GM12891 (cell line): ENCODE measurements at regions not wholly inside any gene's neighbourhood (a gene's known extent, or its start where the extent isn't known, plus 50 kb on each side); places are given as distances from the start of the nearest gene placed in this dataset.

Experiments used
- POLR2A ChIP-seq: IDR thresholded peaks from 2 replicates; pipeline ENCODE4 v1.6.1; 2011; ENCODE audit warnings: low read depth, low read length, control low read depth
- POLR2AphosphoS5 ChIP-seq: IDR thresholded peaks from 2 replicates; pipeline ENCODE4 v1.6.1; 2011; ENCODE audit warnings: low read depth, low read length, control low read depth

DNA sequence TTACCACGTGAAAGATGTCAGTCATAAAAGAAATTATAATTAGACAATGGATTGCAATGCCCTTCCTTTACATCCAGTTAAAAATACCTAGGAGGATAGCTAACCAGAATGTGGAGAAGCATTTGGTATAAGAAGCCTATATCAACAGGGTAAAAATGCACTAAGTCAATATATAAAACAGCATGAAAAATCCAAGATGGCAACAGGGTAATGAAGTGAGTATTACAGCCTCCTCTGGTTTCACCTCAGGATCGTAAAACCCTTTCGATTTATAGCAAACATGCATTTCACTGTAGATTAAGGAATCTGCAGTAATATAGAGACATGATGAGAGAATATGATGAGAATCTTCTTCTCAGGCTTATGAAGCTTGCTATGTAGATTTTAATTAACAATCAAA lies 999.3 kb downstream of the NR2F1-AS1 start:
- TF ChIP-seq POLR2A = no peak
- no peak for TF ChIP-seq POLR2AphosphoS5
